Peyer's patch (tissue), 4 donors: ENCODE measurements at regions not wholly inside any gene's neighbourhood (a gene's known extent, or its start where the extent isn't known, plus 50 kb on each side); places are given as distances from the start of the nearest gene placed in this dataset.

Experiments used
- DNase-seq, 3 donors: peaks; one replicate each; pipeline ENCODE4 v3.0.0-alpha.2; 2017 to 2019
- H3K27ac ChIP-seq, 4 donors: fragments of 200-600 bp; sonication (generic); one replicate each; pipeline ENCODE4 v1.5.1; 2016 to 2019
- H3K27me3 ChIP-seq, 2 donors: fragments of 200-600 bp; sonication (generic); one replicate each; pipeline ENCODE4 v1.5.1; 2019
- H3K36me3 ChIP-seq, 3 donors: fragments of 200-600 bp; sonication (generic); one replicate each; pipeline ENCODE4 v1.5.1; 2016 to 2019
- H3K4me1 ChIP-seq, 4 donors: fragments of 200-600 bp; sonication (generic); one replicate each; pipeline ENCODE4 v1.5.1; 2016 to 2019
- H3K4me3 ChIP-seq, 4 donors: fragments of 200-600 bp; sonication (generic); 1 replicate in 3 of 4; 2 replicates in 1 of 4; pipeline ENCODE4 v1.5.1; 2016 to 2019; ENCODE audit warnings: mild to moderate bottlenecking in 1 of 4
- H3K9me3 ChIP-seq, 4 donors: fragments of 200-600 bp; sonication (generic); one replicate each; pipeline ENCODE4 v1.5.1; 2016 to 2019; ENCODE audit warnings: mild to moderate bottlenecking in 1 of 4
- POLR2A ChIP-seq, 2 donors: fragments of 450-650 bp; IDR thresholded peaks; one replicate each; pipeline ENCODE4 v1.5.1; 2017; ENCODE audit warnings: antibody characterized with exemption in 2 of 2, mild to moderate bottlenecking in 2 of 2, moderate library complexity in 2 of 2
- TF ChIP-seq, protein P1 (sequence below), 6 experiments: fragments of 450-650 bp in 4 of 6; fragments of 200-600 bp in 2 of 6; sonication (generic) in 1 of 6; IDR thresholded peaks; one replicate each; pipeline ENCODE4 v1.5.1; 2017 to 2019; ENCODE audit warnings: antibody characterized with exemption in 6 of 6, mild to moderate bottlenecking in 3 of 6, moderate library complexity in 1 of 6

DNA sequence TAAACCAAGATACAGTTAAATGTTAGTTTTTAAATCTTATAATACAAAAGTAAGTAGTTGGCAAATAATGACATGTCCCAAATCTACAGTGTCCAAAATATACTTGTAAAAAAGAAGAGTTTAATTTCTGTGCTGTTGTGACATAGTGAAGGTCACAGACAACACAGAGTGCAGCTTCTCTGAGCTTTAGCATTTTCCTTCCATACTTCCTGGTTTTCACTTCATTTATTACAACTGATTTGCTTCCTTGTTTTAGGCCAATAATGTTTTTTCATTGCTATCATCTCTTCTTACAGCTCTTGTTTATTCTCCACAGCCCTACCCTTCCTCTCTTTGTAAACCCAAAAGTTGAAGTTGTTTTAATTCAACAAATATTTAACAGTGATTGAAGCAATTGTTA, 132.4 kb upstream of the TET2 start:
- no peaks in the 10 kb centered on the region for H3K36me3 ChIP-seq
- no peak overlapping the region for H3K4me3 ChIP-seq
- no peak for DNase-seq
- no peak overlapping the region for H3K27ac ChIP-seq
- no peaks in the 10 kb centered on the region for H3K4me1 ChIP-seq
- TF ChIP-seq POLR2A (IDR thresholded peaks at IDR 0.05), result no peak
- TF ChIP-seq, protein P1, sequence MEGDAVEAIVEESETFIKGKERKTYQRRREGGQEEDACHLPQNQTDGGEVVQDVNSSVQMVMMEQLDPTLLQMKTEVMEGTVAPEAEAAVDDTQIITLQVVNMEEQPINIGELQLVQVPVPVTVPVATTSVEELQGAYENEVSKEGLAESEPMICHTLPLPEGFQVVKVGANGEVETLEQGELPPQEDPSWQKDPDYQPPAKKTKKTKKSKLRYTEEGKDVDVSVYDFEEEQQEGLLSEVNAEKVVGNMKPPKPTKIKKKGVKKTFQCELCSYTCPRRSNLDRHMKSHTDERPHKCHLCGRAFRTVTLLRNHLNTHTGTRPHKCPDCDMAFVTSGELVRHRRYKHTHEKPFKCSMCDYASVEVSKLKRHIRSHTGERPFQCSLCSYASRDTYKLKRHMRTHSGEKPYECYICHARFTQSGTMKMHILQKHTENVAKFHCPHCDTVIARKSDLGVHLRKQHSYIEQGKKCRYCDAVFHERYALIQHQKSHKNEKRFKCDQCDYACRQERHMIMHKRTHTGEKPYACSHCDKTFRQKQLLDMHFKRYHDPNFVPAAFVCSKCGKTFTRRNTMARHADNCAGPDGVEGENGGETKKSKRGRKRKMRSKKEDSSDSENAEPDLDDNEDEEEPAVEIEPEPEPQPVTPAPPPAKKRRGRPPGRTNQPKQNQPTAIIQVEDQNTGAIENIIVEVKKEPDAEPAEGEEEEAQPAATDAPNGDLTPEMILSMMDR (IDR thresholded peaks at IDR 0.05), result no peak
- H3K9me3 ChIP-seq, result no peaks in the 10 kb centered on the region
- no peaks in the 10 kb centered on the region for H3K27me3 ChIP-seq

DNA sequence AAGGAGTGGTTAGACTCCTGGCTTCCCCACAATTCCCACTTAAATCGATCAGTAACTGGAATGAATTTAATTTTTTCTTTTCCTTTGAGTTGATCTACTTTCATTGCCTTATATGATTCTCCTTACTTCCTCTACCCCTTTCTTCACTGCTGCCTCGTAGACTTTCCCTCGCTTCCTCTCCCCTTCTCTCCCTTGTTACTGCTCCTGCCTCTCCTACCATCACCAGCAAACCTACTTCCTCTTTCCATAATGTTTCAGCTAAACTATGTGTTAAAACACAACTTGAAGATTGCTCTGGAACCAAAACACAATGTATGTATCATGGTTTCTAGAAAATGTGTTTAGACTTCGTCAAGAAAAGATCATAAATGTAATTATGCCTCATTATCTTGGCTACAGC, 132.0 kb upstream of the TET2 start:
- no peaks in the 10 kb centered on the region for H3K4me1 ChIP-seq
- TF ChIP-seq POLR2A (IDR thresholded peaks at IDR 0.05), result no peak
- TF ChIP-seq, protein P1 (IDR thresholded peaks at IDR 0.05), result no peak
- no peak overlapping the region for H3K27ac ChIP-seq
- no peaks in the 10 kb centered on the region for H3K27me3 ChIP-seq
- no peaks in the 10 kb centered on the region for H3K36me3 ChIP-seq
- H3K4me3 ChIP-seq, result no peak overlapping the region
- H3K9me3 ChIP-seq, result no peaks in the 10 kb centered on the region
- no peak for DNase-seq

DNA sequence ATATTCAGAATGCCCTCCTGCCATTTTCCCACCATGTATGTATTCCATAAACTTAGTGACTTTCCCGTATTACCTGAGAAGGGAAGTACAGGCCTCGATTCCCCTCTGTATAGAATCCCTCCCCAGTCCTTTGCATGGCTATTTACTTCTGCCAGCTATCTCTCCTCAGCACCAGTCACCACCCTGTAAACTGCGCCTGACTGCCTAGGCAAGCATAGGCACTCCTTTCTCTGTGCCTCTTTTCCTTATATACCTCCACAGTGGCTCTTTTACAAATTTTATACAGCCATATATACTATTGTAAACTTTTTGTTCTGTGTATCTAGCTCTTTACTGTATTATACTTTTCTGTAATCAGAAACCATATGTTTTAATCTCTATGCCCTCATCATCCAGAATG, 130.9 kb upstream of the TET2 start:
- H3K9me3 ChIP-seq, result no peaks in the 10 kb centered on the region
- H3K4me1 ChIP-seq, result no peaks in the 10 kb centered on the region
- no peak overlapping the region for H3K27ac ChIP-seq
- no peak overlapping the region for H3K4me3 ChIP-seq
- TF ChIP-seq POLR2A (IDR thresholded peaks at IDR 0.05), result no peak
- TF ChIP-seq, protein P1 (IDR thresholded peaks at IDR 0.05), result no peak
- H3K36me3 ChIP-seq, result no peaks in the 10 kb centered on the region
- no peaks in the 10 kb centered on the region for H3K27me3 ChIP-seq
- no peak for DNase-seq

DNA sequence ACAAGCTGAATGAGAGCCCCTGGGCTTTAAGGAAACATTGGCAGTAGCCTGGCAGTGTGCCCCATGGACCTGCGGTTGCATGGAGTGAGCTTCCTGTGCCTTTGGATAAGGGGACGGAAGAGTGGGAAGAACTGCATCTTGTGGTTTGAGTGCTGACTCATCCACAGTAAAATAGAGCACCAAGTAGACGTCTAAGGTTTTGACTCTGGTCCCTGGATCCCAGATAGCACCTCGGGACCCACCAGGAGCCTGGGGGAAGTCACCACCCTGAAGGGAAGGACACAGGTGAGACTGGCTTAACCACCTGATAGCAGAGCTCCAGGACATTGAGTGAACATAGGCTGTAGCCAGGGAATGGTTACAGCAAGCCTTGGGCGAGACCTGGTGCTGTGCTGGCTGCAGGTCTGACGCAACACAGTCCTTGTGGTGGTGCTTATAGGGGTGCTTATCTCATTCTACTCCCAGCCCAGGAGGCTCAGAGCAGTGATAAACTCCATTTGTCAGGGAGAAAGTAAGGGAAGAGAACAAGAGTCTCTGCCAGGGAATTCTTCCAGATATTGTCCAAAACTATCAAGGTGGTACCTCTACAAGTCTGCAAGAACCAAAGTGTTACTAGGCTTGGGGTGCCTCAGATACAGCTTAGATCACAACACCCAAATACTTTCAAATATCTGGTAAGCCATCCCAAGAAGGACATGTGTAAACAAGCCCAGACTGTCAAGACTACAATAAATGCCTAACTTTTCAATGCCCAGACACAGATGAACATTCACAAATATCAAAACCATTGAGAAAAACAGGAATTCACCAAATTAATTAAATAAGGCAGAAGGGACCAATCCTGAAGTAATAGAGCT, 123.6 kb upstream of the TET2 start:
- H3K27ac ChIP-seq, result no peak overlapping the region
- no peaks in the 10 kb centered on the region for H3K27me3 ChIP-seq
- peaks cover 0 to 8% (median 0%) of the 10 kb centered on the region in 4 donors for H3K9me3 ChIP-seq
- no peaks in the 10 kb centered on the region for H3K4me1 ChIP-seq
- H3K4me3 ChIP-seq, result no peak overlapping the region
- no peak for TF ChIP-seq POLR2A (IDR thresholded peaks at IDR 0.05)
- no peak for DNase-seq
- H3K36me3 ChIP-seq, result no peaks in the 10 kb centered on the region

- DNase-seq, result no peak
- Histone ChIP-seq H3K4me3 (no peak overlapping the region), H3K4me1 (no peaks in the 10 kb centered on the region), H3K27ac (no peak overlapping the region), H3K36me3 (no peaks in the 10 kb centered on the region), H3K27me3 (no peaks in the 10 kb centered on the region), H3K9me3 (peaks cover 0 to 8% (median 0%) of the 10 kb centered on the region in 4 donors)
- TF ChIP-seq, protein P1 (IDR thresholded peaks at IDR 0.05), result no peak
- no peak for TF ChIP-seq POLR2A (IDR thresholded peaks at IDR 0.05)
Observed at GRCh38 chr4:105023668-105024055, 123.0 kb upstream of the TET2 start.

DNA sequence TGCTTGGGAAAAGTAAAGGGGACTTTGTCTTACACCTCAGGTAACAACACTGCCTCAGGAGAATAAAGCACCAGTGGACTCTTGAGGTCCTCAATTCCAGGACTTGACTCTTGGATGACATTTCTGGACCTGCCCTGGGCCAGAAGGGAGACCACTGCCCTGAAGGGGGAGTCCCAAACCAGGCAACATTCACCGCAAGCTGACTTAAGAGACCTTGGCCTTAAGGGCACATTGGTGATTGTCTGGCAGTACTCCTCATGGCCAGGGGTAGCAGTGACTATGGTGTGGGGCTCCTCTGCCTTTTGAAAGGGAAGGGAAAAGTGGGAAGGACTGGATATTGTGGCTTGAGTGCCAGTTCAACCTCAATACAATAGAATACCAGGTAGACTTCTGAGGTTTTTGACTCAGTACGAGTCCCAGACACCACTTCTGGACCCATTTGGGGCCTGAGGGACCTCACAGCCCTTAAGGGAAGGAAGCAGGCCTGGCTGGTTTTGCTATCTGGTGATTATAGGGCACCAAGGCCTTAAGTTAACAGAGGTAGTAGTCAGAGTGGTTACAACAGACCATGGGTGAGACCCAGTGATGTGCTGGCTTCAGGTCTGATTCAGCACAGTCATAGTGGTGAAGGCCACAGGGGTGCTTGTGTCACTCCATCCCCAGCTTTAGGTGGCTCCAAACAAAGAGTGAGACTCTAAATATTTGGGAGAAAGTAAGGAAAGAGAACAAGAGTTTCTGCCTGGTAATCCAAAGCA, 121.2 kb upstream of the TET2 start:
- TF ChIP-seq POLR2A (IDR thresholded peaks at IDR 0.05), result no peak
- Histone ChIP-seq H3K27ac (no peak overlapping the region), H3K9me3 (peaks cover 0 to 8% (median 0%) of the 10 kb centered on the region in 4 donors)

More for the DNA sequence above, 121.2 kb upstream of the TET2 start:
- no peak for DNase-seq
- no peaks in the 10 kb centered on the region for H3K36me3 ChIP-seq
- H3K4me3 ChIP-seq, result no peak overlapping the region
- H3K27me3 ChIP-seq, result no peaks in the 10 kb centered on the region
- H3K4me1 ChIP-seq, result no peaks in the 10 kb centered on the region
